ENCODE measurements at regions not wholly inside any gene's neighbourhood (a gene's known extent, or its start where the extent isn't known, plus 50 kb on each side); places are given as distances from the start of the nearest gene placed in this dataset.

GRCh38 chr13:73667756-73668155, 466.4 kb downstream of the KLF12 start:
- Histone ChIP-seq H2AFZ (ENCODE audit: low read depth, low read length, poor library complexity, severe bottlenecking) (no peak overlapping the region), H3K9ac (ENCODE audit: low read length) (no peak overlapping the region), H3K9me2 (ENCODE audit: insufficient read depth) (no peaks in the 10 kb centered on the region), H3K36me3 (ENCODE audit: control insufficient read depth in 1 of 2, insufficient read depth in 2 of 2, low read length in 2 of 2) (no peaks in the 10 kb centered on the region), H3K27ac (ENCODE audit: low read depth, low read length) (no peak overlapping the region), H4K20me1 (ENCODE audit: insufficient read depth) (no peaks in the 10 kb centered on the region), H3K9me3 (ENCODE audit: control insufficient read depth in 1 of 2, insufficient read depth in 1 of 2, low read depth in 1 of 2, low read length in 2 of 2) (no peaks in the 10 kb centered on the region), H3K4me1 (ENCODE audit: control insufficient read depth in 1 of 2, insufficient read depth in 2 of 2, low read length in 2 of 2) (no peaks in the 10 kb centered on the region), H3K79me2 (ENCODE audit: insufficient read depth, low read length) (no peaks in the 10 kb centered on the region), H3K4me3 (replicated peaks in 1 of 2; ENCODE audit: low read depth in 1 of 2, low read length in 2 of 2) (no peak overlapping the region), H3K4me2 (ENCODE audit: low read length) (no peak overlapping the region), H3K27me3 (ENCODE audit: insufficient read depth, low read length) (no peaks in the 10 kb centered on the region)
- DNase-seq (ENCODE audit: low read depth, low spot score) (no peak), ATAC-seq (no peak)
- ChIA-PET POLR2A (no interaction called here), CTCF (no interaction called here), RAD21 (ENCODE audit: low non-redundant PET in 1 of 2, low total read pairs in 2 of 2, uncharacterized antibody in 2 of 2, unreplicated experiment in 2 of 2) (no interaction called here)
- BruUV-seq (replicated peaks): no TSS peak
- intact Hi-C loops (cut with micrococcal nuclease): no loop called here
- TF ChIP-seq, protein P1, sequence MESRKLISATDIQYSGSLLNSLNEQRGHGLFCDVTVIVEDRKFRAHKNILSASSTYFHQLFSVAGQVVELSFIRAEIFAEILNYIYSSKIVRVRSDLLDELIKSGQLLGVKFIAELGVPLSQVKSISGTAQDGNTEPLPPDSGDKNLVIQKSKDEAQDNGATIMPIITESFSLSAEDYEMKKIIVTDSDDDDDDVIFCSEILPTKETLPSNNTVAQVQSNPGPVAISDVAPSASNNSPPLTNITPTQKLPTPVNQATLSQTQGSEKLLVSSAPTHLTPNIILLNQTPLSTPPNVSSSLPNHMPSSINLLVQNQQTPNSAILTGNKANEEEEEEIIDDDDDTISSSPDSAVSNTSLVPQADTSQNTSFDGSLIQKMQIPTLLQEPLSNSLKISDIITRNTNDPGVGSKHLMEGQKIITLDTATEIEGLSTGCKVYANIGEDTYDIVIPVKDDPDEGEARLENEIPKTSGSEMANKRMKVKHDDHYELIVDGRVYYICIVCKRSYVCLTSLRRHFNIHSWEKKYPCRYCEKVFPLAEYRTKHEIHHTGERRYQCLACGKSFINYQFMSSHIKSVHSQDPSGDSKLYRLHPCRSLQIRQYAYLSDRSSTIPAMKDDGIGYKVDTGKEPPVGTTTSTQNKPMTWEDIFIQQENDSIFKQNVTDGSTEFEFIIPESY (IDR thresholded peaks at IDR 0.05; ENCODE audit: extremely low read depth, insufficient replicate concordance, low read length): no peak
- TF ChIP-seq, protein P2, sequence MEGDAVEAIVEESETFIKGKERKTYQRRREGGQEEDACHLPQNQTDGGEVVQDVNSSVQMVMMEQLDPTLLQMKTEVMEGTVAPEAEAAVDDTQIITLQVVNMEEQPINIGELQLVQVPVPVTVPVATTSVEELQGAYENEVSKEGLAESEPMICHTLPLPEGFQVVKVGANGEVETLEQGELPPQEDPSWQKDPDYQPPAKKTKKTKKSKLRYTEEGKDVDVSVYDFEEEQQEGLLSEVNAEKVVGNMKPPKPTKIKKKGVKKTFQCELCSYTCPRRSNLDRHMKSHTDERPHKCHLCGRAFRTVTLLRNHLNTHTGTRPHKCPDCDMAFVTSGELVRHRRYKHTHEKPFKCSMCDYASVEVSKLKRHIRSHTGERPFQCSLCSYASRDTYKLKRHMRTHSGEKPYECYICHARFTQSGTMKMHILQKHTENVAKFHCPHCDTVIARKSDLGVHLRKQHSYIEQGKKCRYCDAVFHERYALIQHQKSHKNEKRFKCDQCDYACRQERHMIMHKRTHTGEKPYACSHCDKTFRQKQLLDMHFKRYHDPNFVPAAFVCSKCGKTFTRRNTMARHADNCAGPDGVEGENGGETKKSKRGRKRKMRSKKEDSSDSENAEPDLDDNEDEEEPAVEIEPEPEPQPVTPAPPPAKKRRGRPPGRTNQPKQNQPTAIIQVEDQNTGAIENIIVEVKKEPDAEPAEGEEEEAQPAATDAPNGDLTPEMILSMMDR (IDR thresholded peaks at IDR 0.05 in 2 of 3, conservative IDR thresholded peaks at IDR 0.05 in 1 of 3; ENCODE audit: borderline replicate concordance in 1 of 3, insufficient read depth in 1 of 3, low read depth in 2 of 3, low read length in 2 of 3): no peak
- TF ChIP-seq POLR2AphosphoS5 (IDR thresholded peaks at IDR 0.05; ENCODE audit: low read depth, low read length) (no peak), EZH2 (IDR thresholded peaks at IDR 0.05) (no peak), FOSL1 (IDR thresholded peaks at IDR 0.05; ENCODE audit: low read depth) (no peak), POLR2A (IDR thresholded peaks at IDR 0.05; ENCODE audit: borderline replicate concordance, extremely low read depth, insufficient read depth, insufficient read length) (no peak), SP1 (IDR thresholded peaks at IDR 0.05; ENCODE audit: low read depth) (no peak), EGR1 (IDR thresholded peaks at IDR 0.05; ENCODE audit: low read depth) (no peak), ZNF274 (IDR thresholded peaks at IDR 0.05; ENCODE audit: low read depth, low read length) (no peak), YY1 (IDR thresholded peaks at IDR 0.05; ENCODE audit: extremely low read depth, insufficient replicate concordance, low read depth, low read length) (no peak), JUND (IDR thresholded peaks at IDR 0.05) (no peak), EZH2phosphoT487 (IDR thresholded peaks at IDR 0.05; ENCODE audit: borderline replicate concordance) (no peak), ZFX (IDR thresholded peaks at IDR 0.05) (no peak), TCF7L2 (IDR thresholded peaks at IDR 0.05; ENCODE audit: borderline replicate concordance, extremely low read depth, insufficient read depth, insufficient read length) (no peak), CBX3 (IDR thresholded peaks at IDR 0.05; ENCODE audit: low read depth) (no peak), CEBPB (IDR thresholded peaks at IDR 0.05; ENCODE audit: low read depth) (no peak)
- TF ChIP-seq, protein P3, sequence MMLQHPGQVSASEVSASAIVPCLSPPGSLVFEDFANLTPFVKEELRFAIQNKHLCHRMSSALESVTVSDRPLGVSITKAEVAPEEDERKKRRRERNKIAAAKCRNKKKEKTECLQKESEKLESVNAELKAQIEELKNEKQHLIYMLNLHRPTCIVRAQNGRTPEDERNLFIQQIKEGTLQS (IDR thresholded peaks at IDR 0.05): no peak
- TF ChIP-seq, protein P4, sequence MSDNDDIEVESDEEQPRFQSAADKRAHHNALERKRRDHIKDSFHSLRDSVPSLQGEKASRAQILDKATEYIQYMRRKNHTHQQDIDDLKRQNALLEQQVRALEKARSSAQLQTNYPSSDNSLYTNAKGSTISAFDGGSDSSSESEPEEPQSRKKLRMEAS (IDR thresholded peaks at IDR 0.05): no peak
- TF ChIP-seq, protein P5, sequence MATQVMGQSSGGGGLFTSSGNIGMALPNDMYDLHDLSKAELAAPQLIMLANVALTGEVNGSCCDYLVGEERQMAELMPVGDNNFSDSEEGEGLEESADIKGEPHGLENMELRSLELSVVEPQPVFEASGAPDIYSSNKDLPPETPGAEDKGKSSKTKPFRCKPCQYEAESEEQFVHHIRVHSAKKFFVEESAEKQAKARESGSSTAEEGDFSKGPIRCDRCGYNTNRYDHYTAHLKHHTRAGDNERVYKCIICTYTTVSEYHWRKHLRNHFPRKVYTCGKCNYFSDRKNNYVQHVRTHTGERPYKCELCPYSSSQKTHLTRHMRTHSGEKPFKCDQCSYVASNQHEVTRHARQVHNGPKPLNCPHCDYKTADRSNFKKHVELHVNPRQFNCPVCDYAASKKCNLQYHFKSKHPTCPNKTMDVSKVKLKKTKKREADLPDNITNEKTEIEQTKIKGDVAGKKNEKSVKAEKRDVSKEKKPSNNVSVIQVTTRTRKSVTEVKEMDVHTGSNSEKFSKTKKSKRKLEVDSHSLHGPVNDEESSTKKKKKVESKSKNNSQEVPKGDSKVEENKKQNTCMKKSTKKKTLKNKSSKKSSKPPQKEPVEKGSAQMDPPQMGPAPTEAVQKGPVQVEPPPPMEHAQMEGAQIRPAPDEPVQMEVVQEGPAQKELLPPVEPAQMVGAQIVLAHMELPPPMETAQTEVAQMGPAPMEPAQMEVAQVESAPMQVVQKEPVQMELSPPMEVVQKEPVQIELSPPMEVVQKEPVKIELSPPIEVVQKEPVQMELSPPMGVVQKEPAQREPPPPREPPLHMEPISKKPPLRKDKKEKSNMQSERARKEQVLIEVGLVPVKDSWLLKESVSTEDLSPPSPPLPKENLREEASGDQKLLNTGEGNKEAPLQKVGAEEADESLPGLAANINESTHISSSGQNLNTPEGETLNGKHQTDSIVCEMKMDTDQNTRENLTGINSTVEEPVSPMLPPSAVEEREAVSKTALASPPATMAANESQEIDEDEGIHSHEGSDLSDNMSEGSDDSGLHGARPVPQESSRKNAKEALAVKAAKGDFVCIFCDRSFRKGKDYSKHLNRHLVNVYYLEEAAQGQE (IDR thresholded peaks at IDR 0.05; ENCODE audit: low read depth): no peak

Data from HCT116 (cell line).